Fibroblast of villous mesenchyme (primary cell): ENCODE measurements at regions not wholly inside any gene's neighbourhood (a gene's known extent, or its start where the extent isn't known, plus 50 kb on each side); places are given as distances from the start of the nearest gene placed in this dataset.
A peak's percentile ranks its signal among the peaks of the same experiment; 100 is the strongest.

Experiments used
- DNase-seq: peaks from one replicate; pipeline ENCODE4 v3.0.0-alpha.2; 2010; ENCODE audit warnings: low read depth
- H3K4me3 ChIP-seq: 2 replicates; pipeline ENCODE4 v1.5.1; 2011; ENCODE audit warnings: low read depth, mild to moderate bottlenecking, low read length
- TF ChIP-seq, protein P1 (sequence below): IDR thresholded peaks from 2 replicates; pipeline ENCODE4 v1.5.1; 2012; ENCODE audit warnings: low read depth, mild to moderate bottlenecking, low read length; ENCODE audit not compliant: insufficient read depth

DNA sequence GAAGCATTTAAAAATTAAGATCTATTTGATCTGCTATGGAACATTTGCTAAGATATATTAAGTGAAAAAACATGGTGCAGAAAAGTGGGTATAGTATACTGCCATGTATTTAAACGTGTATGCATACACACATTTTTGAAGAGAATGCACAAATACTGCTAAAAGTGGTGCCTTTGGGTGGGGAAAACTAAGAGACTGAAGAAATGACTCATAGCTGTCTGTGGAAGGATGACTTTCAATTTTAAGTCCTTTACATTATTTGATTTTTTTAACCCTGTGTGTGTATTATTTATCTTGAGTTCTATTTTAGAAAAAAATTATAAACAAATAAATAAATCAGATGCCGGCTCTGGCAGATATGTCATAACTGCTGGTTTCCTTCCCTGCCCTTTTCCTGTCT lies 120.7 kb upstream of the SLIT3 start:
- DNase-seq, result no peak
- TF ChIP-seq, protein P1, sequence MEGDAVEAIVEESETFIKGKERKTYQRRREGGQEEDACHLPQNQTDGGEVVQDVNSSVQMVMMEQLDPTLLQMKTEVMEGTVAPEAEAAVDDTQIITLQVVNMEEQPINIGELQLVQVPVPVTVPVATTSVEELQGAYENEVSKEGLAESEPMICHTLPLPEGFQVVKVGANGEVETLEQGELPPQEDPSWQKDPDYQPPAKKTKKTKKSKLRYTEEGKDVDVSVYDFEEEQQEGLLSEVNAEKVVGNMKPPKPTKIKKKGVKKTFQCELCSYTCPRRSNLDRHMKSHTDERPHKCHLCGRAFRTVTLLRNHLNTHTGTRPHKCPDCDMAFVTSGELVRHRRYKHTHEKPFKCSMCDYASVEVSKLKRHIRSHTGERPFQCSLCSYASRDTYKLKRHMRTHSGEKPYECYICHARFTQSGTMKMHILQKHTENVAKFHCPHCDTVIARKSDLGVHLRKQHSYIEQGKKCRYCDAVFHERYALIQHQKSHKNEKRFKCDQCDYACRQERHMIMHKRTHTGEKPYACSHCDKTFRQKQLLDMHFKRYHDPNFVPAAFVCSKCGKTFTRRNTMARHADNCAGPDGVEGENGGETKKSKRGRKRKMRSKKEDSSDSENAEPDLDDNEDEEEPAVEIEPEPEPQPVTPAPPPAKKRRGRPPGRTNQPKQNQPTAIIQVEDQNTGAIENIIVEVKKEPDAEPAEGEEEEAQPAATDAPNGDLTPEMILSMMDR, result no peak
- no peak overlapping the region for H3K4me3 ChIP-seq

DNA sequence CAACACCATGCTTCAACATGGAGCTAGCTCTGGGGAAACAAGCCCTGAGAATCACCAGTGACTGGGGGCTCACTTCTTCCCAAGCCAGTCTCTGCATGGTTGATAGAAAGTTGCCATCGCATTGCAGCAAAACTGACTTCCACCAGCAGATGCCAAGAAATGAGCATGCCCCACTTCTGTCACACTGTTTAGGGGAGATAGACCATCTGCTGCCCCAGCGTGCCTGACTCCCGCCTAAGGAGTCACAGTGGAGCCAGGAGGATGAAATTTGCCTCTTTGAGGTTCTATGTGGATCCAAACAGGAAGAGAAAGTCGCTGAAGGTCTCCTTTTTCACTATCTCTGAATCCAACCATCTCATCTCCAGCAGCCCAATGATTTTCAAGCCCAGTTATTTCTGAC lies 116.7 kb upstream of the SLIT3 start:
- H3K4me3 ChIP-seq, result no peak overlapping the region
- TF ChIP-seq, protein P1, result no peak
- no peak for DNase-seq

DNA sequence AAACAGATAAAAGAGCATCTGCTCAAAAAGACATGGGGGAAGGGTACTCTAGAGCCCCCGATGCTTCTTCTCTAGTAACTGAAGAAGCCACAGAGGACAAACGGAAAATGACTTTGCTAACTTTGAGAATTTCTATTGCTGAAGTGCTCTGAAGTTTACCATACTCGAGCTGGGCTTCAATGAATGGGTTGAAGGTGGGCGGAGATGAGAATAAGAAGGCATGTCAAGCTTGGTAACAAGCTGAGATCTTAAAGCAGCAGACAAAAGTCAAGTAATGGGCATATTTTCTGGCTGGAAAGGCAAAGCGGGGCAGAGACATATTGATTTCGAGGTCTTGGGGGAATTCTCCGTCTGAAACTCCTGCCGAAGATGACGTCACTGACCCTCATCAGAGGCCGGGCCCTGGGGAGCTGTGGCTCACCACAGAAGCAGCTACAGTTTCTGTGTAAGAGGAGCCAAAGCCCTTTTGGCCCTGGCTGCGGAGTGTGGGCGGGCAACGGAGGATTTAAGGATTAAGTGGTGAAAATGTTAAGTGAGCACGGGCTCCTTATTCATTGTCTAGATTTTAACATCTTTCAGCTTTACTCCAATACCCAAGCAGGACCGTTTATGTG lies 115.8 kb upstream of the SLIT3 start:
- no peak overlapping the region for H3K4me3 ChIP-seq

DNA sequence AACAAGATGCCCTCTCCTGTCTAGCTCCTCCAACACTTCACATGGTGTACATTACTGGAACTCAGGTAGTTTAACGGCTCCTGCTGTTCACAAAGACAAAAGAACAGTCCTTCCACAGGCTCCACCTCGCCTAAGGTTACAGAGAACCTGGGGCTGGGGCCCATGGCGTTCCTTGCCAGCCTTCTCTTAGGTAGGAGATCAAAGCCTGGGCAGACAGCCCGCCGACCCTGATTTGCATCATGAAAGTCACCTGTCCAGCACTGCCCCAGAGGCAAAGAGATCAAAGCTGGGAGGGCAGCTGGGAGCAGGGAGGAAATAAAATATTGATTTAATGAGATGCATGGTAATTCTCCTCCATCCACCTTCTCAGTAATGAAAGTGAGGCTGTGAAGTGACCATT lies 115.0 kb upstream of the SLIT3 start:
- no peak for DNase-seq
- no peak overlapping the region for H3K4me3 ChIP-seq
- TF ChIP-seq, protein P1, result no peak

More for the DNA sequence above, 115.8 kb upstream of the SLIT3 start:
- TF ChIP-seq, protein P1, result no peak
- DNase-seq, result peak; percentile 84

DNA sequence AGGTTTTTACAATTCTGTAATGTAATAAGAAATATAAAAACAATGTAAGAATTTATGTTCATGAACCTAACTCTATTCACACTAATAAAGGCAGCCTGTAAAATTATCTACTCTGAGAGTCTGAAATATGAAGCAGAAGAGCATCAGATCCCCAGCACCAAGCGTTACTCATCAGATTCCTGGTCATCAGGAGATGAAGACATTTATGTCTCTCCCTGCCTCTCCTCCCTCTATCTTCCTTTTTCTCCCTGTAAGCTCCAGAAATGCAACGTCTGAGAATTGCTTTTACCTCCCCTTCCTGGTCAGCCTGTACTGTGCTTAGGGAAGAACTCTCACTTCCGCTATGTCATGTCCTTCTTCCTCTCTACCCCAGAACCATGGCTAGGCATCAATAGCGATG lies 114.4 kb upstream of the SLIT3 start:
- DNase-seq, result no peak
- TF ChIP-seq, protein P1, result no peak
- no peak overlapping the region for H3K4me3 ChIP-seq

- TF ChIP-seq, protein P1, result no peak
- no peak overlapping the region for H3K4me3 ChIP-seq
- no peak for DNase-seq
Observed at GRCh38 chr5:169413416-169413815, 112.5 kb upstream of the SLIT3 start.

GRCh38 chr5:169412831-169413230 lies 111.9 kb upstream of the SLIT3 start:
- TF ChIP-seq, protein P1, result no peak
- DNase-seq, result no peak
- H3K4me3 ChIP-seq, result no peak overlapping the region
